ENCODE measurements at regions not wholly inside any gene's neighbourhood (a gene's known extent, or its start where the extent isn't known, plus 50 kb on each side); places are given as distances from the start of the nearest gene placed in this dataset.

- TF ChIP-seq, protein P1, sequence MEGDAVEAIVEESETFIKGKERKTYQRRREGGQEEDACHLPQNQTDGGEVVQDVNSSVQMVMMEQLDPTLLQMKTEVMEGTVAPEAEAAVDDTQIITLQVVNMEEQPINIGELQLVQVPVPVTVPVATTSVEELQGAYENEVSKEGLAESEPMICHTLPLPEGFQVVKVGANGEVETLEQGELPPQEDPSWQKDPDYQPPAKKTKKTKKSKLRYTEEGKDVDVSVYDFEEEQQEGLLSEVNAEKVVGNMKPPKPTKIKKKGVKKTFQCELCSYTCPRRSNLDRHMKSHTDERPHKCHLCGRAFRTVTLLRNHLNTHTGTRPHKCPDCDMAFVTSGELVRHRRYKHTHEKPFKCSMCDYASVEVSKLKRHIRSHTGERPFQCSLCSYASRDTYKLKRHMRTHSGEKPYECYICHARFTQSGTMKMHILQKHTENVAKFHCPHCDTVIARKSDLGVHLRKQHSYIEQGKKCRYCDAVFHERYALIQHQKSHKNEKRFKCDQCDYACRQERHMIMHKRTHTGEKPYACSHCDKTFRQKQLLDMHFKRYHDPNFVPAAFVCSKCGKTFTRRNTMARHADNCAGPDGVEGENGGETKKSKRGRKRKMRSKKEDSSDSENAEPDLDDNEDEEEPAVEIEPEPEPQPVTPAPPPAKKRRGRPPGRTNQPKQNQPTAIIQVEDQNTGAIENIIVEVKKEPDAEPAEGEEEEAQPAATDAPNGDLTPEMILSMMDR (IDR thresholded peaks at IDR 0.05): no peak
- TF ChIP-seq POLR2A (IDR thresholded peaks at IDR 0.05): no peak
Observed at GRCh38 chr13:55543053-55543452, 1597.7 kb upstream of the PRR20A start.
